SK-N-SH (cell line): ENCODE measurements at regions not wholly inside any gene's neighbourhood (a gene's known extent, or its start where the extent isn't known, plus 50 kb on each side); places are given as distances from the start of the nearest gene placed in this dataset.

Experiments
- CTCF ChIP-seq: fragments of 200-600 bp; sonication (generic); IDR thresholded peaks from 2 replicates; pipeline ENCODE4 v1.6.1; 2017; ENCODE audit warnings: antibody characterized with exemption, mild to moderate bottlenecking, moderate library complexity
- EP300 ChIP-seq, 2 experiments: IDR thresholded peaks; 2 replicates each; pipeline versions ENCODE4 v1.4.0 to v1.6.1; 2012; ENCODE audit warnings: borderline replicate concordance in 1 of 2, low read depth in 1 of 2, low read length in 1 of 2
- EZH2phosphoT487 ChIP-seq: fragments of 200-600 bp; sonication (generic); IDR thresholded peaks from 2 replicates; pipeline ENCODE4 v1.6.1; 2017; ENCODE audit warnings: low read depth, mixed run types, mild to moderate bottlenecking, antibody characterized with exemption, moderate library complexity, borderline replicate concordance
- MAX ChIP-seq: IDR thresholded peaks from 2 replicates; pipeline ENCODE4 v1.4.0; 2012; ENCODE audit warnings: low read depth
- MXI1 ChIP-seq: IDR thresholded peaks from 2 replicates; pipeline ENCODE4 v1.6.1; 2012; ENCODE audit warnings: mild to moderate bottlenecking, low read depth, low read length, improper control_type of control experiment
- NFIC ChIP-seq: IDR thresholded peaks from 2 replicates; pipeline ENCODE4 v1.4.0; 2012; ENCODE audit warnings: borderline replicate concordance
- POLR2AphosphoS5 ChIP-seq: IDR thresholded peaks from 2 replicates; pipeline ENCODE4 v1.6.1; 2012; ENCODE audit warnings: low read depth, low read length
- RAD21 ChIP-seq: IDR thresholded peaks from 2 replicates; pipeline ENCODE4 v1.6.1; 2012; ENCODE audit warnings: mild to moderate bottlenecking, low read length
- REST ChIP-seq: IDR thresholded peaks from 2 replicates; pipeline ENCODE4 v1.6.1; 2012; ENCODE audit warnings: mild to moderate bottlenecking, low read depth, low read length, moderate library complexity
- SMC3 ChIP-seq: IDR thresholded peaks from 2 replicates; pipeline ENCODE4 v1.6.1; 2012; ENCODE audit warnings: low read depth, low read length, improper control_type of control experiment
- TAF1 ChIP-seq: IDR thresholded peaks from 2 replicates; pipeline ENCODE4 v1.6.1; 2012; ENCODE audit warnings: low read depth, mild to moderate bottlenecking, low read length, moderate library complexity, borderline replicate concordance
- USF2 ChIP-seq: fragments of 150-350 bp; IDR thresholded peaks from 2 replicates; pipeline ENCODE4 v1.6.1; 2017; ENCODE audit warnings: antibody characterized with exemption, low read length, low read depth, borderline replicate concordance
- TF ChIP-seq, protein P1 (sequence below): fragments of 150-350 bp; IDR thresholded peaks from 2 replicates; pipeline ENCODE4 v1.6.1; 2016; ENCODE audit warnings: mild to moderate bottlenecking, low read depth, low read length
- TF ChIP-seq, protein P2 (sequence below): IDR thresholded peaks from 2 replicates; pipeline ENCODE4; 2012

- TF ChIP-seq CTCF (no peak), TAF1 (no peak), RAD21 (no peak), POLR2AphosphoS5 (no peak), MAX (no peak), EZH2phosphoT487 (no peak), USF2 (no peak), NFIC (no peak), EP300 (IDR thresholded peaks at IDR 0.05; ENCODE audit: borderline replicate concordance in 1 of 2, low read depth in 1 of 2, low read length in 1 of 2) (no peak), SMC3 (no peak), REST (no peak), MXI1 (no peak)
- TF ChIP-seq, protein P1, sequence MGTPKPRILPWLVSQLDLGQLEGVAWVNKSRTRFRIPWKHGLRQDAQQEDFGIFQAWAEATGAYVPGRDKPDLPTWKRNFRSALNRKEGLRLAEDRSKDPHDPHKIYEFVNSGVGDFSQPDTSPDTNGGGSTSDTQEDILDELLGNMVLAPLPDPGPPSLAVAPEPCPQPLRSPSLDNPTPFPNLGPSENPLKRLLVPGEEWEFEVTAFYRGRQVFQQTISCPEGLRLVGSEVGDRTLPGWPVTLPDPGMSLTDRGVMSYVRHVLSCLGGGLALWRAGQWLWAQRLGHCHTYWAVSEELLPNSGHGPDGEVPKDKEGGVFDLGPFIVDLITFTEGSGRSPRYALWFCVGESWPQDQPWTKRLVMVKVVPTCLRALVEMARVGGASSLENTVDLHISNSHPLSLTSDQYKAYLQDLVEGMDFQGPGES = no peak
- TF ChIP-seq, protein P2, sequence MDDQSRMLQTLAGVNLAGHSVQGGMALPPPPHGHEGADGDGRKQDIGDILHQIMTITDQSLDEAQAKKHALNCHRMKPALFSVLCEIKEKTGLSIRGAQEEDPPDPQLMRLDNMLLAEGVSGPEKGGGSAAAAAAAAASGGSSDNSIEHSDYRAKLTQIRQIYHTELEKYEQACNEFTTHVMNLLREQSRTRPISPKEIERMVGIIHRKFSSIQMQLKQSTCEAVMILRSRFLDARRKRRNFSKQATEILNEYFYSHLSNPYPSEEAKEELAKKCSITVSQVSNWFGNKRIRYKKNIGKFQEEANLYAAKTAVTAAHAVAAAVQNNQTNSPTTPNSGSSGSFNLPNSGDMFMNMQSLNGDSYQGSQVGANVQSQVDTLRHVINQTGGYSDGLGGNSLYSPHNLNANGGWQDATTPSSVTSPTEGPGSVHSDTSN = no peak
Observed at GRCh38 chr4:96039803-96040436, 200.0 kb downstream of the PDHA2 start.
